Dedifferentiated amniotic fluid mesenchymal stem cell (primary cell): ENCODE measurements at regions not wholly inside any gene's neighbourhood (a gene's known extent, or its start where the extent isn't known, plus 50 kb on each side); places are given as distances from the start of the nearest gene placed in this dataset.

Source experiments
- DNase-seq: peaks from one replicate; pipeline ENCODE4 v3.0.0-alpha.2; 2016; ENCODE audit errors: extremely low spot score

DNA sequence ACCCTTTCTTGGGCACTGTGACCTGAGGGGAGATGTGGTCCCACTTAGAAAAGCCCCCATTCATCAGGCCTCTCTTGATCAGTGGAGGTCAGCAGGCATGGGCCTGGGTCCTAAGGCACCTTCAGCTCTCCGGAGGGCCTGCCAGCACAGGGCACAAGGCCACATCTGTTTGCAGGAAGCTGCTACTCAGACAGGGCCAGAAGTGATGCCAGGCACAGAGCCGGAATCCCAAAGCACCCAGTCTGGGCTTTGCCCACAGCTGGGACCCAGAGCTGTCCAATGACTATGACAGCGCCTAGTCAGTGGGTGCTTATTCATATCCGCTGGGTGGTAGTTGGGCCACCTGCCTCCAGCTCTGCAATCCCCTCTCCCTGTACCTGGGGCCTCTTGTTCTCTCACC, 63.2 kb upstream of the ELN start:
- no peak for DNase-seq

DNA sequence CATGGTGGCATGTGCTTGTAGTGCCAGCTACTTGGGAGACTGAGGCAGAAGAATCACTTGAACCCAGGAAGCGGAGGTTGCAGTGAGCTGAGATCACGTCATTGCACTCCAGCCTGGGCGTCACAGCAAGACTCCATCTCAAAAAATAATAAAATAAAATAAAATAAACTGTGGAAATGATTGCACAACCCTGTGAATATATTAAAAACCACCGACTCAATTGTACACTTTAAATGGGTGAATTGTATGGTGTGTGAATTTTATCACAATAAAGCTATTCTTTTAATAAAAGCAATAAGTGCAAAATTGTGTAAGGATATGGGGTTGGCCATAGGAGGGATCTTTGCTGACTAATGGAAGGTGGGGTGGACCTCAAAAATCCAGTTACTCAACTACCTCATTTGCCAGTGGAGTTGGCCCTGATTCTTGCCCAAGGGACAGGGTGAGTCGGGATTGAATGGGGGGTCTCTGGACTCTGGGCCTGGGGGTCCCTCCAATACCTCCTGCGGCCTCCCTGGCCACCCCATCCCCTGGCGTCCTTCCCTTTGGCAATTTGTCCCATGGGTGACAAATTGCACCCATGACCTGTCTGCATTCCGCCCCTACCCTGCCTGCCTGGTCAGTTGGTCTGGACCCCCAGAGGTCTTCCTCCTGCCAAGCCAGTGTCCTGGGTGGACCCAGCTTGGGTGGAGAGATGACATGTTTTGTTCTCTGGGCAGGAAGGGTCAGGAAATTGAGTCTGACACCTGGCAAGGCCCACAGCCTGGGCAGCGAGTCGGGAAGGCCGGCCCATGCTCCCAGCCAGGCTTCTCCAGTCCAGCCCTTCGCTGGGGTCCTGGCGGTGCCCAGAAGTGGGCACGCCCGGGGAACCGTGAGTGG, 61.7 kb upstream of the ELN start:
- no peak for DNase-seq

DNA sequence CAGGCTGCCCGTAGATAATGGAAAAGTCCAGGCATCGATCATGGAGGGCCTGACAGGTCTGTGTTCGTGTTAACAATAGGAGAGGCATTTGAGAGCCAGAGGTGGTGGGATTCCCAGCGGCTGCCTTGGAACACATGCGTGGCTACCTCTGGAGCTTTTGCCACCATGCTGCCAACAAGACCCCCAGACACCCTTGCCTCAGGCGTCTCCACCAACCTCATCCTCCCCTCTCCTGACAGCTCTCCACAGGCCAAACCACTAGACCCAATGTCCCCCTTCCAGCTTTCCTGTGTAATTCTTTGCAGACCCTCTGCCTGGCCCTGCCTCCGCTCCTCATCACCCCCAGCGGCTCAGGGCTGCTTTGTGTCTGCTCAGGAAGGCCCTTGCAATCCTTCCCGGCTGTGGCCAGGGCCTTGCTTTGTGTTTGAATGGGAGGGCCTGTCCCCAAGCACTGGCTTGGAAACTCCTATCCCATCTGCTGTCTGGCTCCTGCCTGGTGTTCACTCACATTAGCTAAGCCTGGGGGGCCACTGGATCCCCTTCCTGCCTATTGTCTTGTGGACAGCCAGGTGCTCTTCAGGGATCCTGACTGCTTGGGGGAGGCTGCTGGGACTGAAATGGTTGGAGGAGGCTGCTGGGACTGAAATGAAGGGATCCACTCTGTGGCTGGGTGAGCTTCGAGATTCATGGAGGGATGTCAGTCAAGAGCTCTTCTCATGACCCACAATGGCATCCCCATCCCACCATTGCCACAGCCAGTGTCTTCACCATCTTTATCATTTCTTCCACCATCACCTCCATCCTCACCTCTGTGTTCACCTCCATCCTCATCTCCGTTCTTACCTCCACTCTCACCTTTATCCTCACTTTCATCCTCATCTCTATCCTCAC, 60.8 kb upstream of the ELN start:
- no peak for DNase-seq

DNA sequence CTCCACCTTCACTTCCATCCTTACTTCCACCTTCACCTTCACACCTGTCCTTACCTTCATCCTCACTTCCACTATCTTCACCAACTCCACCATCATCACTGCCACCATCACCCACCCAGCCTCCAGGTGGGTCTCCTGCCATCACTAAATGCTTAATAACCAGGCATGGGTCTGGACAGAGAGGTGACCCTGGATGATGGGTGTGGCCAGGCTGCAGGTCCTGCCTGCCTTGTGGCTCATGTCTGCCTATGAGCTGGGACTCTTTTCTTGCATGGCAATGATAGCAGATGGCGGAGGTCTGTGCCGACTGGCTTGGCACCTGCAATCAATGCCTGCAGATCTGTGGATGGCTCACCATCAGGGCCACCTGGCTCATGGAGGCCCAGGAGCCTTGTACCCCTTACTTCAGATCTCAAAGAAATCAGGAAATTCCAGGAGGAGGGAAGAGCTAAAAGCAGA, 60.1 kb upstream of the ELN start:
- DNase-seq: no peak

DNA sequence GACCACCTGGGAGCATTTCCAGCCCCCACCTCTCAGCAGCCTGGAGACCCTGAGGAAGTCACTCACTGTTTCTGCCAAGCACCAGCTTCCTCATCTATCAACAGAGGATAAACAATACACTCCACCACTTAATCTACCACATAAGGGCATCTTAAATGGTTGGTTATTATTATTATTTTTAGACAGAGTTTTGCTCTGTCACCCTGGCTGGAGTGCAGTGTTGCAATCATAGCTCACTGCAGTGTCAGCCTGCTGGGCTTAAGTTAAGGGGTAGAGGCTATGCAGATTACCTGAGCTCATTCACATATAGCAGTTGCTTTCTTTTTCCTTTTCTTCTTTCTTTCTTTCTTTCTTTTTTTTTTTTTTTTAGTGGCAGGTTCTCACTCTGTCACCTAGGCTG, 59.5 kb upstream of the ELN start:
- no peak for DNase-seq

DNA sequence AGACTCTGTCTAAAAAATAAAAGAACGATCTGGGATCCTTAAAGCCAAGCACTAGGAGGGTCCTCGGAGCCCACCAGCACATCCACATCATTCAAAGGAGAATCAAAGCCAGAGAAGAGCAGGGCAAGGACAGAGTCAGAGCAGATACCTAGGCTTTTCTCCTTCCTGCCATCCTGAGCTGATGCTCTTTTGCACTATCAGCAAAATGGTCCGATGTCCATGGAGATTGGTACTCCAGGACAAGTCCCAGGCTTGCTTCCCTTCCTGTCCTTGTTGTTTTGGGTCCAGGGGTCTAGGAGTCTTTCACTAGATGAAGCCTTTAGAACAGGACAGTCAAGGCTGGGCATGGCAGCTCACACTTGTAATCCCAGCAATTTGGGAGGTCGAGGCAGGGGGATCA, 58.0 kb upstream of the ELN start:
- no peak for DNase-seq

DNA sequence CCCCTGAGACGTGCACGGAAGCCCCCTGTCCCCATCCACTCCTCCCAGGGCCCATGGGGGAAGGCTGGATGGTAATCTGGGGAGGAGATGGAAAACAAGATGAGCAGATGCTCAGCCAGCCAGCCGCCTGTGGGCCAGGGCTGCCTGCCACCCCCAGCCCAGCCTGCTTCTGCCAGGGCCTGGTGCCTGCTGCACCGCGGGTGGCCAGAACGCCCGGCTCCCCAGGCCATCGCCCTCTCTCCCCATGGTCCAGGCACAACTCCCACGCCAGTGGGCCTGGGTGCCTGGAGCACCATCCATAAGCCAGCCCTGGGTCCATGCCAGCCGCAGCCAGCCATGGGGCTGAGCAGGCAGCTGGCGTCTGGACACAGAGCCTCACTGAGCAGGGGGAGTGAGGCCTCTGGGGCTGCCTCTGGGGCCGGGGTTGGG, 57.2 kb upstream of the ELN start:
- DNase-seq: no peak

DNA sequence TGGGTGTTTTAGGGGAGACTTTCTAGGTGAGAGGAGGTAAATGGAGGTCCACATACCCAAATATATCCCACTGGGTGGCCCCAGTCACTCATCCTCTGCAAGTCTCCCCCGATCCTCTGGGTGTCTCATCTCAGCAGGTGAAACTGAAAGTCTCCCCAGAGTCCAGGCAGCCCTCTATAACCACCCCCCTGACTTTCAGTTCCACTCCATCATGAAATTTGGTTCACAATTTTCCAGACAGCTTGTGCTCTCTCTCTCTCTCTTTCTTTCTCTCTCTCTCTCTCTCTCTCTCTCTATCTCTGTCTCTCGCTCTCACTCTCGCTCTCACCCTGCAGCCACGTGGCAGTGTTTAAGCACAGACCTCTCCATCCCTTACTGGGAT, 56.7 kb upstream of the ELN start:
- DNase-seq: no peak

DNA sequence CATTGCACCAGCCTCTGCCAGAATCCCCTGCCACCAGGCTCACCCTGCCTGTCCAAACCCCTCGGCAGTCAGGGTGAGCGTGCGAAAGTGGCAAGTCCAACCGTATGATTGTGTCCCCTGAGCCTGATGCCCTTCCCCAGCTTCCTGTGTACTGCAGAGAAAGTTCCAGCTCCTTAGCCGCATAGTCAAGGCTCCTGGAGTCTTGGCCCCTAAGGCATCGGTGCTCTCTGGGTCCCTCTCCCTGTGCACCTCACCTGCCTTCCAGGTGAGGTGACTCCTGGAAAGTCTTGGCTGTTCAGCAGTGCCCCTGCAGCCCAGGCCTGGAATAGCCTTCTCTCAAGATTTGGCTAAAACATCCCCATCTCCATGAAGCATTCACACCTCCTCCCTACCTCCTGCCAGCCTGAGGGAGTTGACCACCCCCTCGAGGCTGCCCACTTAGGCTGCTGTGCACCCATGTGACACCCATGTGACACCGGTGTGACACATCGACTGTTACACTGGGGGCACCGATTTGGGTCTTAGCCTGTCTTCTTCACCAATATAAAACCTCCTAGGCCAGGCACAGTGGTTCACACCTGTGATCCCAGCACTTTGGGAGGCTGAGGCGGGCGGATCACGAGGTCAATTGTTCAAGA, 56.1 kb upstream of the ELN start:
- no peak for DNase-seq

DNA sequence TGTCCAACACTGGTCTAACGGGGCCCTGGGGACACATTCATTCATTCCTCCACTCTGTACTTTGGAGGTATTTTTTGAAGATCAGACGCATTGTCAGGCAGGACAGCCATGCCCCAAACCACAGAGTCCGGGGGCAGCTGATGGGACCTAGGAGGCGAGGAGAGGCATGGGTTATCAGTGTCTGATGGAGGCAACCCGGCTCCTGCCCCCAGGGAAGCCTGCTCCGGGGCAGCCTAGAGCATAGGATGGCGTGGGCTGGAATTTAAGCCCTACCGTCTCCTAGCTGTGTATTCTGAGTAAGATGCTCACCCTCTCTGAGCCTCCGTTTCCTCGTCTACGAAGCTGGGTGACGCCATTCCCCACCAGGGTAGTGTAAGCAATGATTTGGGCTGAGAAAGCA, 55.4 kb upstream of the ELN start:
- no peak for DNase-seq

DNA sequence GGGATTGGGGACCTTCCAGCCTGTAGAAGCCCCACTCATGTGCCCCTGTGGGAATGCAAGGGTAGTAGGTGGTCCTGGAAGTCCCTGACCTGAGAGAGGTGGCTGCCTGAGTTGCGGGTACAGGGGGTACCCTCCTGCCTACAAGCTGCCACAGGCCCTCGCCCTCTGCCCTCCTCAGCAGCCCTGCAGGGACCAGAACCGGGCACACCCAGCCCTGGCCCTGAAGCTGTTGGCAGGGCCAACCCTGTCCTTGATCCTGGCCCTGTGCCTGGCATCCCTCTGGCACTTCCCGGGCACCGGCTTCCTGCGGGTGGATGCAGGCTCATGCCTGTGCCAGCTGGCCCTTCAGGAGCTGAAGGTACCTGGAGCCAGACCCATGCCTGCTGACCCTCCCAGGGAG, 54.9 kb upstream of the ELN start:
- DNase-seq: no peak

DNA sequence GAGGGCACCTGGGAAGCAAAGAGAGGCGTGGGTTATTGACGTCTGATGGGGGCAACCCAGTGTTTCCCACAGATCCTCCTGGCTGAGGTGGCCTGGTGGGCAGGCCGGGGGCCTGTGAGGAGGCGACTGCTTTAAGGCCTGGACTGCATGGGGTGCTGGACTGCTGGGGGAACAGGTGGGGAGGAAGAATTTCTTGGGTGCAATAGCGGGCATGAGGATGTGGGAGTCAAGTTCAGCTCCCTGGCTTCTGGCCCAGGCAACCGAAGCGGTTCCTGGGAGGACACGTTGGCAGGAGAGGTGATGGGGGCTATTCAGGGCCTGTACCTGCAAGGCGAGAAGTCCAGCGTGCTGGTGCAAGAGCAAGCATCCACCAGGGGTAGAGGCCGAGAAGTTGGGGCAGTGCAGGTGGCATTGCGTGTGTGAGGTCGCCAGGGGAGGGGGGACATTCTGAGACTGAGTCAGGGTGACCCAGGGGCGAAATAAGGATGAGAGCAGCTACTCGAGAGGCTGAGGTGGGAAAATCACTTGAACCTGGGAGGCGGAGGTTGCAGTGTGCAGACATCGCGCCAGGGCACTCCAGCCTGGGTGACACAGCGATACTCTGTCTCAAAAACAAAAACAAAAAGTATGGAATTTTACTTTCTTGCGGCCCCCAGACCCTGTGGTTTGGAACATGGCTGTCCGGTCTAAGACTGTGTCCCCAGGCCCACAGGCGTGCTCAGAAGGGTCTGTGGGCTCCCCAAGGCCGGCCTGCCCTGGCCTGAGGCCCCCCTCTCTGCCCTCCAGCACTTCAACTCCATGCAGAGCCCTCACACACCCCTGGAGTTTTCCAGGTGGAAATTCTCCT, 53.6 kb upstream of the ELN start:
- DNase-seq: no peak

DNA sequence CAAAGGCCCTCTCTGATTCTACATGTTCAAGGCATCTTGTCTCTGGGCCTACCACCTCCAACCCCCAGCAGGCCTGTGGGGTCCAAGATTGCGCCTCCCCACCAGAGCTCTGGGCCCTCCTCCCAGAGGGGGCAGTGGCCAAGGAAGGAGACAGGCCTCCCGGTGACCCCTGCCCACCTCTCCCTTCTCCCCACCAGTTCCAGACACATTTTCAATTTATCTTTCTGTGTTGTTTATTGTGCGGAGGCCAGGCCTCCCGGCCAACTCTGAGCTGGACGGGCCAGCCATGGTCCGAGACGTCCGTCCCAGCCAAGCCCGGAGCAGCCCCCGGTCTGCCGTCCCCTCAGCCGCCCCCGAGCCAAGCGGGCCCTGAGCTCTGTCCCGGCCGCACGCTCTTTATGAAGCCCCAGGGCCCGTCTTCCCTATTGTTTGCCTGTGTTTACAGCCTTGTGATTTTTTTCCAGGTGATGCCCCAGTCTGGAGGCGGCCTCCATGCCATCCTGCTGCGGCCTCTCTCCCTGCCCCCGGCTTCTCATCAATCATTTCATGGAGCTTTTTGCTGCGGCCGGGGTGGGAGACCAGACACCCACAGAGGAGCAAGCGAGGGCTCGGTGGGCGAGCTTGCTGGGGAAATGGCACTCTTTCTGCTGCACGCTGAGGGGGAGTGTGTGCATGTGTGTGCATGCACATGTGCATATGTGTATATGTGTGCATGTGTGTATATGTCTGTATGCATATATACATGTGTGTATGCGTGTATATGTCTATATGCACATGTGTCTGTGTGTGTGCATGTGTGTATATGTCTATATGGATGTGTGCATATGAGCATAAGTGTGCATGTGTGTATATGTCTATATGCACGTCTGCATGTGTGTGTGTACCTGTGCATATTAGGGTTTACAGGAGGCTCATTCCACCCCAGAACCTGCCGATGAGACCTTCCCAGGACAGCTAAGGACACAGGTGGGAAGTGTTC, 52.7 kb upstream of the ELN start:
- no peak for DNase-seq

DNA sequence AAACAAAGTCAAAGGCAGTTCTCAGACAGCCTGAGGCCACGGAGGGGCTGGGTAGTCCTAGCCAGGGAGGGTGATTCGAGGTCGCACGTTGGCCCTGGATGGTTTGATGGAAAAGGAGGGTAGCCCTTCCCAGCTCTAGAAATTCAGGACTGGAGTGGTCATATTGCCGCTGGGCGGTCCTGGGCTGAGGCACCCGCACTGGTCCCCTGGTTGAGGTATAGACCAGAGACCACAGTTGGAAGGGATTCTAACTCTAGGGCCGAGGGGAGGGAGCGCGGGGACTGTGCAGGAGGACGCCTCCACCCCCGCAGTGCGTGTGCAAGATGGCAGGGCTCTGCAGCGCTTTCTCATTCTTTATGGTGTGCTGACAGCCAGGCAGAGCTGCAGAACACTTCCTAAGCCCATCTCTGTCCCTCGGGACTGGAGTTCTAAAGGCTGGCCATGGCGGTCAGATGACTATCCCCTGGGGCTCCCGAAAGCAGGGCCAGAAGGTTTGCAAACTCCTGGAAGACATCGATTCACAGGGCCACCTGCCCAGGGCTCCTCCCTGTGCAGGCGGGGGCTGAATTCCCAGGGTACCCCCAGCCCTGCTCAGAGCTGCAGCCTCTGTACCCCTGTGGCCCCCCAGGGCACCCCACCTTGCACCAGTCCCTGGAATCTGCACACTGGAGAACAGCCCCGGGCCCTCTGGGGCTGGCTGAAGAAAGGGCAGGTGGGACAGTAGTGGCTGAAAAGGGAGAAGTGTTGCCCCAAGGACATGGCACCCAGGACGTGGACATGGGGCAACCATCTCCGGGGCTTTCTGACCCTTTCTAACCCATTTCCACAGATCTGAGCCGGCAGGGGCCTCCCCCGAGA, 51.0 kb upstream of the ELN start:
- no peak for DNase-seq

DNA sequence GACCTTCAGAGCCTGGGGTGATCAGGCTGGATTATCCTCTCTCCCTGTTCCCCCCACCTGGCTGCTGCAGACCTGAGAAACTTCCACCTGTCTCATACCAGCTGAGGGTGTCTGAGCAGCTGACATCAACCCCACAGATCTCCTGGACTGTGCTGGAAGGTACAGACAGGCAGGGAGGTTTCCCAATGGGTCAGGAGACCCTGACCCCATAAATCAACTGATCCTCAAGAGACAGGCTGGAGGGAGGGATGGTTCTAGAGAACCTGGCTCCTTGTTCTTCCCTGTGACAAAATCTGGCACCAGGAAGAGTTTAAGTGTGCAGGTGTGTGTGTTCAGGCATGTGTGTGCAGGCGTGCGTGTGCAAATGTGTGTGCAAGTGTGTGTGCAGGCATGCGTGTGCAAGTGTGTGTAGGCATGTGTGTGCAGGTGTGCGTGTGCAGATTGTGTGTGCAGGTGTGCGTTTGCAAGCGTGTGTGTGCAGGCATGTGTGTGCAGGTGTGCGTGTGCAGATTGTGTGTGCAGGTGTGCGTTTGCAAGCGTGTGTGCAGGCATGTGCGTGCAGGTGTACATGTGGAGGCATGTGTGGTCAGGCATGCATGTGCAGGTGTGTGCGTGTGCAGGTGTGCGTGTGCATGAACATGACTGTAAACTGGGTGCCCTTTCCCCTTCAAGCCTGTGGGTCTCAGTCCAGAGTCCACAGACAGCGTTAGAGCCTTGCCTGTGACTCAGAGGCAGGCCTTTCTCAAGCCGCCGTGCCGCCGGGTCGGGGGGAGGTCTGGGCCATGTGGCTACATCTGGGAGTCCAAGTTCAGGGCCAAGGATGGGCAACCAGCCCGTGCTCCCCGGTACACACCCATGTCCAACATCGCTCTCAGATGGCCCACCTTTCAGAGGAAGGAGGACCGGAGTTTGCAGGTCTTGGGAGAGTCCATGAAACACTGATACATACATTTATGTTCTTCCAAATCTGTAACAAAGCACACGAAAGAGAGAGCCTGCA, 50.1 kb upstream of the ELN start:
- DNase-seq: no peak
